NCI-H2107 (cell line): ENCODE measurements at regions not wholly inside any gene's neighbourhood (a gene's known extent, or its start where the extent isn't known, plus 50 kb on each side); places are given as distances from the start of the nearest gene placed in this dataset.
"Not testable (repeated sequence)": the region's sequence is repeated elsewhere in the genome, so short reads cannot be mapped to it uniquely, and the experiment has no call there.

Experiments
- DNase-seq: peaks from one replicate; lab custom pipeline; 2025; lab: John Stamatoyannopoulos, UW

- DNase-seq: peak; percentile 10
Measured at GRCh38 chr13:42398533-42398932, 126.6 kb downstream of the AKAP11 start.

- no peak for DNase-seq
Measured at GRCh38 chr13:42400188-42400833, 128.4 kb downstream of the AKAP11 start.

GRCh38 chr13:42401376-42401775 is 129.4 kb downstream of the AKAP11 start:
- no peak for DNase-seq

GRCh38 chr13:42405665-42406390 is 133.9 kb downstream of the AKAP11 start:
- DNase-seq: no peak

- no peak for DNase-seq
Measured at GRCh38 chr13:42409075-42409474, 137.1 kb downstream of the AKAP11 start.

- DNase-seq: no peak
Measured at GRCh38 chr13:42409551-42409950, 137.6 kb downstream of the AKAP11 start.

GRCh38 chr13:42412812-42413483 is 141.0 kb downstream of the AKAP11 start:
- no peak for DNase-seq

- no peak for DNase-seq
Measured at GRCh38 chr13:42413484-42413815, 141.5 kb downstream of the AKAP11 start.

GRCh38 chr13:42417626-42418025 is 145.7 kb downstream of the AKAP11 start:
- DNase-seq: no peak

GRCh38 chr13:42418184-42418583 is 146.2 kb downstream of the AKAP11 start:
- no peak for DNase-seq

- no peak for DNase-seq
Measured at GRCh38 chr13:42420304-42420703, 148.4 kb downstream of the AKAP11 start.

- no peak for DNase-seq
Measured at GRCh38 chr13:42422681-42423080, 150.7 kb downstream of the AKAP11 start.

GRCh38 chr13:42424182-42424581 is 149.8 kb upstream of the TNFSF11 start:
- no peak for DNase-seq

- DNase-seq: no peak
Measured at GRCh38 chr13:42445354-42445753, 128.6 kb upstream of the TNFSF11 start.

- DNase-seq: not testable (repeated sequence)
Measured at GRCh38 chr13:42446597-42446996, 127.4 kb upstream of the TNFSF11 start.

- no peak for DNase-seq
Measured at GRCh38 chr13:42453091-42453645, 120.8 kb upstream of the TNFSF11 start.

GRCh38 chr13:42454749-42455148 is 119.2 kb upstream of the TNFSF11 start:
- DNase-seq: no peak

- no peak for DNase-seq
Measured at GRCh38 chr13:42458193-42458592, 115.8 kb upstream of the TNFSF11 start.

GRCh38 chr13:42466123-42466522 is 107.8 kb upstream of the TNFSF11 start:
- DNase-seq: no peak

GRCh38 chr13:42466609-42467008 is 107.3 kb upstream of the TNFSF11 start:
- DNase-seq: no peak

- no peak for DNase-seq
Measured at GRCh38 chr13:42474954-42475353, 99.0 kb upstream of the TNFSF11 start.

GRCh38 chr13:42477596-42478190 is 96.3 kb upstream of the TNFSF11 start:
- DNase-seq: no peak
